Activated CD8-positive, alpha-beta memory T cell treated with anti-CD3 and anti-CD28 coated beads, Interleukin-2, amount 10 ng/mL, durations not matched to agents 7 days and 5 days (primary cell): ENCODE measurements at regions not wholly inside any gene's neighbourhood (a gene's known extent, or its start where the extent isn't known, plus 50 kb on each side); places are given as distances from the start of the nearest gene placed in this dataset.

Source experiments
- ATAC-seq: fragments of 150-1000 bp; cut with Tn5 transposase; one replicate; pipeline ENCODE4 v1.10.0; 2021; ENCODE audit warnings: moderate library complexity
- CTCF ChIA-PET: fragments of 350-600 bp; sonication (Branson Sonifier 250); formaldehyde crosslinking; loops from one replicate; lab custom pipeline; 2021; ENCODE audit warnings: antibody characterized with exemption; lab: Charles Lee
- DNase-seq: peaks from one replicate; pipeline ENCODE4 v3.0.0-alpha.2; 2020
- H3K27ac Mint-ChIP-seq: one replicate; pipeline ENCODE4 v1.8.0; 2021; ENCODE audit warnings: mild to moderate bottlenecking, mixed read lengths
- H3K27me3 Mint-ChIP-seq: one replicate; pipeline ENCODE4 v1.8.0; 2021; ENCODE audit warnings: mixed read lengths
- H3K36me3 Mint-ChIP-seq: one replicate; pipeline ENCODE4 v1.8.0; 2021; ENCODE audit warnings: mild to moderate bottlenecking, mixed read lengths
- H3K4me1 Mint-ChIP-seq: one replicate; pipeline ENCODE4 v1.8.0; 2021; ENCODE audit warnings: mixed read lengths
- H3K4me3 Mint-ChIP-seq: one replicate; pipeline ENCODE4 v1.8.0; 2021; ENCODE audit warnings: mild to moderate bottlenecking, moderate library complexity, mixed read lengths
- H3K9me3 Mint-ChIP-seq: one replicate; pipeline ENCODE4 v1.8.0; 2022; ENCODE audit warnings: low read depth, mixed read lengths

- Mint-ChIP-seq H3K4me3 (no peak overlapping the region), H3K27me3 (no peaks in the 10 kb centered on the region), H3K9me3 (no peaks in the 10 kb centered on the region), H3K4me1 (no peaks in the 10 kb centered on the region), H3K27ac (no peak overlapping the region), H3K36me3 (no peaks in the 10 kb centered on the region)
- DNase-seq (no peak), ATAC-seq (no peak)
- CTCF ChIA-PET = no interaction called here
Measured at GRCh38 chr6:126123226-126123625, 136.9 kb downstream of the TRMT11 start.

GRCh38 chr6:126127659-126128058 is 141.3 kb downstream of the TRMT11 start:
- Mint-ChIP-seq H3K36me3 (no peaks in the 10 kb centered on the region), H3K9me3 (no peaks in the 10 kb centered on the region), H3K4me3 (no peak overlapping the region), H3K4me1 (no peaks in the 10 kb centered on the region), H3K27ac (no peak overlapping the region), H3K27me3 (no peaks in the 10 kb centered on the region)
- no peak for DNase-seq
- CTCF ChIA-PET = no interaction called here
- no peak for ATAC-seq

GRCh38 chr6:126131246-126131645 is 144.9 kb downstream of the TRMT11 start:
- CTCF ChIA-PET = interaction anchor here (0.6 kb wide), 1 partner anchor 16 kb away, joined by 3 read pairs; no protein-coding TSS in a partner anchor
- no peak overlapping the region for H3K4me3 Mint-ChIP-seq
- no peak overlapping the region for H3K27ac Mint-ChIP-seq
- DNase-seq (no peak), ATAC-seq (no peak)
- no peaks in the 10 kb centered on the region for H3K27me3 Mint-ChIP-seq
- peaks cover 2% of the 10 kb centered on the region for H3K36me3 Mint-ChIP-seq
- H3K4me1 Mint-ChIP-seq = no peaks in the 10 kb centered on the region
- peaks cover 4% of the 10 kb centered on the region for H3K9me3 Mint-ChIP-seq

- ATAC-seq (no peak), DNase-seq (no peak)
- no peak overlapping the region for H3K27ac Mint-ChIP-seq
- CTCF ChIA-PET = no interaction called here
- peaks cover 2% of the 10 kb centered on the region for H3K36me3 Mint-ChIP-seq
- peaks cover 4% of the 10 kb centered on the region for H3K9me3 Mint-ChIP-seq
- H3K4me1 Mint-ChIP-seq = no peaks in the 10 kb centered on the region
- H3K27me3 Mint-ChIP-seq = no peaks in the 10 kb centered on the region
- H3K4me3 Mint-ChIP-seq = no peak overlapping the region
Measured at GRCh38 chr6:126133984-126134383, 147.6 kb downstream of the TRMT11 start.

GRCh38 chr6:126134491-126134890 is 148.2 kb downstream of the TRMT11 start:
- Mint-ChIP-seq H3K27ac (no peak overlapping the region), H3K36me3 (peaks cover 2% of the 10 kb centered on the region), H3K27me3 (no peaks in the 10 kb centered on the region), H3K9me3 (peaks cover 4% of the 10 kb centered on the region), H3K4me3 (no peak overlapping the region), H3K4me1 (no peaks in the 10 kb centered on the region)
- CTCF ChIA-PET = no interaction called here
- ATAC-seq = no peak
- DNase-seq = no peak

- no peaks in the 10 kb centered on the region for H3K4me1 Mint-ChIP-seq
- no peak for DNase-seq
- H3K36me3 Mint-ChIP-seq = no peaks in the 10 kb centered on the region
- H3K27ac Mint-ChIP-seq = no peak overlapping the region
- no peaks in the 10 kb centered on the region for H3K27me3 Mint-ChIP-seq
- CTCF ChIA-PET = no interaction called here
- no peak overlapping the region for H3K4me3 Mint-ChIP-seq
- no peak for ATAC-seq
- H3K9me3 Mint-ChIP-seq = peaks cover 3% of the 10 kb centered on the region
Measured at GRCh38 chr6:126140015-126140414, 153.7 kb downstream of the TRMT11 start.

- H3K27ac Mint-ChIP-seq = no peak overlapping the region
- CTCF ChIA-PET = no interaction called here
Measured at GRCh38 chr6:126143761-126144251, 157.5 kb downstream of the TRMT11 start.

GRCh38 chr6:126145351-126145750 is 159.0 kb downstream of the TRMT11 start:
- Mint-ChIP-seq H3K27ac (no peak overlapping the region), H3K4me1 (no peaks in the 10 kb centered on the region), H3K9me3 (no peaks in the 10 kb centered on the region), H3K4me3 (no peak overlapping the region), H3K27me3 (no peaks in the 10 kb centered on the region), H3K36me3 (no peaks in the 10 kb centered on the region)
- CTCF ChIA-PET = no interaction called here
- DNase-seq (no peak), ATAC-seq (no peak)

More at GRCh38 chr6:126143761-126144251, 157.5 kb downstream of the TRMT11 start:
- no peaks in the 10 kb centered on the region for H3K36me3 Mint-ChIP-seq
- no peaks in the 10 kb centered on the region for H3K4me1 Mint-ChIP-seq
- H3K4me3 Mint-ChIP-seq = no peak overlapping the region
- no peaks in the 10 kb centered on the region for H3K27me3 Mint-ChIP-seq
- H3K9me3 Mint-ChIP-seq = peaks cover 3% of the 10 kb centered on the region
- no peak for ATAC-seq
- DNase-seq = no peak

- H3K4me1 Mint-ChIP-seq = no peaks in the 10 kb centered on the region
- ATAC-seq (no peak), DNase-seq (no peak)
- CTCF ChIA-PET = no interaction called here
- no peaks in the 10 kb centered on the region for H3K9me3 Mint-ChIP-seq
- H3K36me3 Mint-ChIP-seq = no peaks in the 10 kb centered on the region
- peaks cover 2% of the 10 kb centered on the region for H3K27me3 Mint-ChIP-seq
- no peak overlapping the region for H3K27ac Mint-ChIP-seq
- no peak overlapping the region for H3K4me3 Mint-ChIP-seq
Measured at GRCh38 chr6:126147291-126147815, 161.0 kb downstream of the TRMT11 start.

GRCh38 chr6:126148853-126149252 is 162.5 kb downstream of the TRMT11 start:
- H3K9me3 Mint-ChIP-seq = no peaks in the 10 kb centered on the region

GRCh38 chr6:126152372-126152745 is 166.0 kb downstream of the TRMT11 start:
- H3K9me3 Mint-ChIP-seq = no peaks in the 10 kb centered on the region
- CTCF ChIA-PET = no interaction called here
- no peak overlapping the region for H3K27ac Mint-ChIP-seq
- H3K36me3 Mint-ChIP-seq = no peaks in the 10 kb centered on the region
- ATAC-seq = no peak
- peaks cover 9% of the 10 kb centered on the region for H3K4me1 Mint-ChIP-seq
- H3K4me3 Mint-ChIP-seq = no peak overlapping the region
- H3K27me3 Mint-ChIP-seq = peaks cover 2% of the 10 kb centered on the region
- DNase-seq = no peak

More at GRCh38 chr6:126148853-126149252, 162.5 kb downstream of the TRMT11 start:
- H3K27me3 Mint-ChIP-seq = peaks cover 2% of the 10 kb centered on the region
- CTCF ChIA-PET = interaction anchor here (1.1 kb wide), 1 partner anchor 20 kb away, joined by 3 read pairs; no protein-coding TSS in a partner anchor
- H3K4me3 Mint-ChIP-seq = no peak overlapping the region
- H3K36me3 Mint-ChIP-seq = no peaks in the 10 kb centered on the region
- no peak for DNase-seq
- no peak for ATAC-seq
- no peak overlapping the region for H3K27ac Mint-ChIP-seq
- H3K4me1 Mint-ChIP-seq = no peaks in the 10 kb centered on the region

GRCh38 chr6:126153661-126154060 is 167.3 kb downstream of the TRMT11 start:
- H3K27ac Mint-ChIP-seq = no peak overlapping the region
- no peaks in the 10 kb centered on the region for H3K9me3 Mint-ChIP-seq
- DNase-seq (no peak), ATAC-seq (no peak)
- H3K4me3 Mint-ChIP-seq = no peak overlapping the region
- peaks cover 2% of the 10 kb centered on the region for H3K27me3 Mint-ChIP-seq
- H3K36me3 Mint-ChIP-seq = no peaks in the 10 kb centered on the region
- peaks cover 11% of the 10 kb centered on the region for H3K4me1 Mint-ChIP-seq
- CTCF ChIA-PET = interaction anchor here (0.7 kb wide), 1 partner anchor 162 kb away, joined by 3 read pairs; no protein-coding TSS in a partner anchor

GRCh38 chr6:126156973-126157372 is 170.6 kb downstream of the TRMT11 start:
- H3K27ac Mint-ChIP-seq = no peak overlapping the region
- no peak overlapping the region for H3K4me3 Mint-ChIP-seq
- peaks cover 11% of the 10 kb centered on the region for H3K4me1 Mint-ChIP-seq
- ATAC-seq = peak; percentile 23
- no peaks in the 10 kb centered on the region for H3K27me3 Mint-ChIP-seq
- peak; percentile 44 for DNase-seq
- CTCF ChIA-PET = no interaction called here
- H3K36me3 Mint-ChIP-seq = no peaks in the 10 kb centered on the region
- no peaks in the 10 kb centered on the region for H3K9me3 Mint-ChIP-seq

GRCh38 chr6:126167726-126168125 is 172.2 kb upstream of the CENPW start:
- H3K9me3 Mint-ChIP-seq = peaks cover 2% of the 10 kb centered on the region
- H3K4me1 Mint-ChIP-seq = peaks cover 4% of the 10 kb centered on the region
- DNase-seq (no peak), ATAC-seq (no peak)
- H3K4me3 Mint-ChIP-seq = no peak overlapping the region
- H3K27me3 Mint-ChIP-seq = no peaks in the 10 kb centered on the region
- CTCF ChIA-PET = interaction anchor here (1.3 kb wide), 1 partner anchor 8 kb away, joined by 3 read pairs; no protein-coding TSS in a partner anchor
- peaks cover 1% of the 10 kb centered on the region for H3K36me3 Mint-ChIP-seq
- no peak overlapping the region for H3K27ac Mint-ChIP-seq
